Ovary (tissue), 7 donors: ENCODE measurements at regions not wholly inside any gene's neighbourhood (a gene's known extent, or its start where the extent isn't known, plus 50 kb on each side); places are given as distances from the start of the nearest gene placed in this dataset.
"Not testable (repeated sequence)": the region's sequence is repeated elsewhere in the genome, so short reads cannot be mapped to it uniquely, and the experiment has no call there.

Experiments used
- DNase-seq, 5 donors: peaks; one replicate each; pipeline ENCODE4 v3.0.0-alpha.2; 2019 to 2020
- H3K27ac ChIP-seq, 2 donors: fragments of 200-600 bp; one replicate each; pipeline versions ENCODE4 v1.5.1 to v1.8.0; 2019 to 2022
- H3K27me3 ChIP-seq: fragments of 200-600 bp; one replicate; pipeline ENCODE4 v1.8.0; 2022
- H3K36me3 ChIP-seq: fragments of 200-600 bp; sonication (generic); one replicate; pipeline ENCODE4 v1.5.1; 2019
- H3K4me1 ChIP-seq: one replicate; pipeline ENCODE4 v1.8.1; 2013; ENCODE audit warnings: mild to moderate bottlenecking, moderate library complexity; ENCODE audit not compliant: insufficient read depth
- H3K4me3 ChIP-seq: fragments of 200-600 bp; sonication (generic); one replicate; pipeline ENCODE4 v1.5.1; 2017
- H3K9me3 ChIP-seq, 2 donors: fragments of 200-600 bp in 1 of 2; sonication (generic) in 1 of 2; one replicate each; pipeline versions ENCODE4 v1.5.1 to v1.8.1; 2013 to 2019; ENCODE audit warnings: mild to moderate bottlenecking in 1 of 2, moderate library complexity in 1 of 2
- CTCF ChIP-seq, 3 donors: fragments of 450-650 bp in 2 of 3; fragments of 200-600 bp in 1 of 3; IDR thresholded peaks; one replicate each; pipeline versions ENCODE4 v1.5.1 to v1.8.0; 2016 to 2022; ENCODE audit warnings: antibody characterized with exemption in 3 of 3, mild to moderate bottlenecking in 1 of 3
- EP300 ChIP-seq: sonication (generic); formaldehyde crosslinking; IDR thresholded peaks from one replicate; pipeline ENCODE4 v1.6.1; 2017; ENCODE audit warnings: antibody characterized with exemption
- POLR2A ChIP-seq: fragments of 450-650 bp; IDR thresholded peaks from one replicate; pipeline ENCODE4 v1.6.1; 2017; ENCODE audit warnings: antibody characterized with exemption, mild to moderate bottlenecking, moderate library complexity
- WGBS, 3 donors: extraction: QIAGEN DNeasy Blood & Tissue Kit in 1 of 3; methylation state at CpG; one replicate each; pipeline versions ENCODE4 v1.1.5 to v1.1.7; 2013 to 2017; 5-methylcytosine and 5-hydroxymethylcytosine counted together
- intact Hi-C, 4 donors: fragments of 100-400 bp; cut with DNase I; formaldehyde crosslinking; loops; one replicate each; pipeline versions ENCODE4 v1.11.0 to v1.15.1; 2022 to 2023
- donor health status: DM: no; HTN: no; CAD: no; lungs with moderate emphysema.
- donor health status: DM: no; HTN: no; CAD: no.
- donor health status: Bipolar disorder and iron deficiency.
- donor health status: DM: no; HTN: no; CAD: no.
- donor health status: DM: yes; HTN: yes; CAD: no.

DNA sequence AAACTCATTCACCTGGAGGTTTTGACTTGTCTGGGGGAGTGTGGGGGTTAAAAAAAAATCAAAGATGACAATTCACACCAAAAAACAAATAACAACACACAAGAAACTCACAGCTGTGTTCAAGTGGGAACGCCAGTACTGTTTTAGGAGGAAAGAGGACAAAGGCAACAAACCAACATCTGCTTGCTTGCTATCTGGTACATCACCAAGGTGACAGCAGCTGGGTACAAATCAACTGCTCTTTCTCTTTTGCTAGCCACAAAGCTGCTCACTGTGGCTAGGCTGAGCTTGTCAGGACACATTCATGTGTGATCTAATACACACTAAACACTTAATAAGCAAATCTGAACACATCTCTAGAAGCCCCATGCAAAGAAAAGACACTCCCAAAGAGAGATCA, 128.0 kb upstream of the RAP1B start:
- H3K27ac ChIP-seq, result no peak overlapping the region
- no peaks in the 10 kb centered on the region for H3K4me1 ChIP-seq
- TF ChIP-seq POLR2A (no peak), CTCF (IDR thresholded peaks at IDR 0.05) (no peak), EP300 (no peak)
- no peak overlapping the region for H3K4me3 ChIP-seq
- H3K9me3 ChIP-seq, result no peaks in the 10 kb centered on the region
- no peaks in the 10 kb centered on the region for H3K36me3 ChIP-seq
- no peaks in the 10 kb centered on the region for H3K27me3 ChIP-seq
- intact Hi-C loops, result no loop called here
- 73 to 96% (median 83%) methylated on average over 1 of the region's 1 CpG for WGBS, 3 donors
- no peak for DNase-seq

GRCh38 chr12:68483592-68484383, 126.9 kb upstream of the RAP1B start:
- intact Hi-C loops, result no loop called here
- 88 to 91% (median 90%) methylated on average over 4 of the region's 4 CpGs for WGBS, 3 donors
- Histone ChIP-seq H3K4me3 (no peak overlapping the region), H3K4me1 (no peaks in the 10 kb centered on the region), H3K27ac (no peak overlapping the region), H3K27me3 (no peaks in the 10 kb centered on the region), H3K9me3 (no peaks in the 10 kb centered on the region), H3K36me3 (no peaks in the 10 kb centered on the region)
- no peak for DNase-seq
- TF ChIP-seq POLR2A, result no peak
- TF ChIP-seq CTCF (IDR thresholded peaks at IDR 0.05), result no peak
- no peak for TF ChIP-seq EP300

DNA sequence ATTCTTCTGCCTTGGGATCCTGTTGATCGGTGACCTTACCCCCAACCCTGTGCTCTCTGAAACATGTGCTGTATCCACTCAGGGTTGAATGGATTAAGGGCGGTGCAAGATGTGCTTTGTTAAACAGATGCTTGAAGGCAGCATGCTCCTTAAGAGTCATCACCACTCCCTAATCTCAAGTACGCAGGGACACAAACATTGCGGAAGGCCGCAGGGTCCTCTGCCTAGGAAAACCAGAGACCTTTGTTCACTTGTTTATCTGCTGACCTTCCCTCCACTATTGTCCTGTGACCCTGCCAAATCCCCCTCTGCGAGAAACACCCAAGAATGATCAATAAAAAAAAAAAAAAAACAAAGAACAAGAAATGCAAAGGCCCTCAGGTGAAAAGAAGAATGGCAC, 126.1 kb upstream of the RAP1B start:
- H3K27me3 ChIP-seq, DNase-seq, H3K9me3 ChIP-seq, H3K4me3 ChIP-seq, H3K36me3 ChIP-seq, H3K4me1 ChIP-seq, intact Hi-C loops, H3K27ac ChIP-seq: not testable (repeated sequence)
- 91 to 99% (median 94%) methylated on average over 4 to 6 of the region's 6 CpGs for WGBS, 3 donors

DNA sequence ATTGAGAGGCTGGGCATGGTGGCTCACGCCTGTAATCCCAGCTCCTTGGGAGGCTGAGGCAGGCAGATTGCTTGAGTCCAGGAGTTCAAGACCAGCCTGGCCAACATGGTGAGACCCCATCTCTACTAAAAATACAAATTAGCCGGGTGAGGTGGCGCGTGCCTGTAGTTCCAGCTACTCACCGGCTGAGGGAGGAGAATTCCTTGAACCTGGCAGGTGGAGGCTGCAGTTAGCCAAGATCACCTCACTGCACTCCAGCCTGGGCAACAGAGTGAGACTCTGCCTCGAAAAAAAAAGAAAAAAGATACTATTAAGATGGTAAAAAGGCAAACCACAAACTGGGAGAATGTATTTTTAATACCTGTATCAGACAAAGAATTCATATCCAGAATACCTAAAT, 124.2 kb upstream of the RAP1B start:
- 89 to 92% (median 92%) methylated on average over 6 of the region's 6 CpGs for WGBS, 3 donors
- H3K27me3 ChIP-seq, H3K36me3 ChIP-seq, H3K4me1 ChIP-seq, H3K9me3 ChIP-seq, DNase-seq, H3K4me3 ChIP-seq, H3K27ac ChIP-seq, intact Hi-C loops: not testable (repeated sequence)

DNA sequence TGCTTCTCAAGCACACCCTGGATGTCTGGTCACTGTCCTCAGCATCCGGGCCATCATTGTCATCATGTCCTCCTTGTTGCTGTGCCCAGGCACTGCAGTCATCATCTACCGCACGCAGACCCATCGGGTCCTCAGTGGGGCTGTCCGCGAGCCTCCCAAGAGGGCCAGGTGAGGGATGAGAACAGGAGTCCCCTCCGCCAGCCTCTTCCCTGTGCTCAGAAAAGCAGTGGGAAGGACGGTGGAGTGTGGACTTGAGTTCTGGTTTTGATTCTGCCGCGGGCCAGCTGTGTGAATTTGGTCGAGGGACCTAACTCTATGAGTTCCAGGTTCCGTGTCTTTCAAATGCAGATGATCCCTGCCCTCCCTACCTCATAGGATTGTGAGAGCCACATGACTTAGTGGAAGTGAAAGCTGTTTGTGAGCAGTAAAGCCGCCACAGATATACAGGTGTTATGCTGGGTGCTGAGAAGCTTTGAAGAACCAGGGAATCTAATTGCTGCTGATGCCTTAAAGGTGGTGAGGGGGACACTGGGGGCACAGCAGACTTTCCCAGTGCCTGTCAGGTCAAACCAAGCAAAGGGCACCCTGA, 122.9 kb upstream of the RAP1B start:
- H3K4me1 ChIP-seq, result no peaks in the 10 kb centered on the region
- no peaks in the 10 kb centered on the region for H3K9me3 ChIP-seq
- H3K27me3 ChIP-seq, result no peaks in the 10 kb centered on the region
- no peaks in the 10 kb centered on the region for H3K36me3 ChIP-seq
- intact Hi-C loops, result no loop called here
- no peak for DNase-seq
- TF ChIP-seq POLR2A (no peak), EP300 (no peak), CTCF (IDR thresholded peaks at IDR 0.05) (no peak)
- H3K27ac ChIP-seq, result no peak overlapping the region
- 76 to 89% (median 85%) methylated on average over 13 of the region's 13 CpGs for WGBS, 3 donors
- H3K4me3 ChIP-seq, result no peak overlapping the region
